Suppressor macrophage (primary cell): ENCODE measurements at regions not wholly inside any gene's neighbourhood (a gene's known extent, or its start where the extent isn't known, plus 50 kb on each side); places are given as distances from the start of the nearest gene placed in this dataset.
"Not testable (repeated sequence)": the region's sequence is repeated elsewhere in the genome, so short reads cannot be mapped to it uniquely, and the experiment has no call there.

Experiments used
- DNase-seq, 4 experiments: peaks; one replicate each; pipeline ENCODE4 v3.0.0-alpha.2; 2020 to 2022

- DNase-seq = no peak
Measured at GRCh38 chr20:51185861-51186260, 163.0 kb upstream of the KCNG1 start.

- DNase-seq = no peak
Measured at GRCh38 chr20:51185277-51185676, 162.4 kb upstream of the KCNG1 start.

- no peak for DNase-seq
Measured at GRCh38 chr20:51184289-51184688, 161.4 kb upstream of the KCNG1 start.

- DNase-seq = no peak
Measured at GRCh38 chr20:51183451-51183850, 160.5 kb upstream of the KCNG1 start.

GRCh38 chr20:51182571-51182970, 159.7 kb upstream of the KCNG1 start:
- no peak for DNase-seq

DNA sequence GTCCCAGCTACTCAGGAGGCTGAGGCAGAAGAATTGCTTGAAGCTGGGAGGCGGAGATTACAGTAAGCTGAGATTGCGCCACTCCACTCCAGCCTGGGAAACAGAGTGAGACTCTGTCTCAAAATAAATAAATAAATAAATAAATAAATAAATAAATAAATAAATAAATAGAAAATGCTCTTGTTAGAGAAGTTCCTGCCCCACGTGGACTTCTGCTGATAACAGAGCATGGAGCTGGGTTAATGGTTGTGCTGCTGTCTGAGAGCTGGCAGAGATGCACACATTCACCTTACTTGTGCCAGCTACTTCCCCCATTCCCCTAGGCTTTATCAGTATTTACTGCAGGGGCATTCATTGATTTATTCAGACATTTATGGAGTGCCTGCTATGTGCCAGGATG, 155.2 kb upstream of the KCNG1 start:
- no peak for DNase-seq

GRCh38 chr20:51176876-51177275, 154.0 kb upstream of the KCNG1 start:
- DNase-seq = no peak

GRCh38 chr20:51176446-51176845, 153.5 kb upstream of the KCNG1 start:
- DNase-seq = no peak

DNA sequence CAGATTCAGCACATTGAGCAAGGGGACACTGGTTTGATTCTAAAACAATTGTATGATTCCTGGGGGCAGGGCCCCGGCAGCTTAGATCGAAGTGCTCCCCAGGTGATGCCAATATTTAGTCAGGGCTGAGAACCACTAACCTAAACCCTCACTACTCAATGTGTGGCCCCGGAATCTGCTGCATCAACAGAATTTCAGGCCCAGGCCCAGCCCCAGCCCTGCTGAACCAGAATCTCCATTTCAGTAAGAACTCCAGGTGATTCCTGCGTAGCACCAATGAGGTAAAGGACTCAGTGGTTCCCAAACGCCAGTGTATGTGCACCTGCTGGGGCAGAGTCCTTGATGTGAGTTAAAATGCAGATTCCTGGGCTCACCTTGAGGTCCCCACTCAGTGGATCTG, 152.8 kb upstream of the KCNG1 start:
- DNase-seq = no peak

DNA sequence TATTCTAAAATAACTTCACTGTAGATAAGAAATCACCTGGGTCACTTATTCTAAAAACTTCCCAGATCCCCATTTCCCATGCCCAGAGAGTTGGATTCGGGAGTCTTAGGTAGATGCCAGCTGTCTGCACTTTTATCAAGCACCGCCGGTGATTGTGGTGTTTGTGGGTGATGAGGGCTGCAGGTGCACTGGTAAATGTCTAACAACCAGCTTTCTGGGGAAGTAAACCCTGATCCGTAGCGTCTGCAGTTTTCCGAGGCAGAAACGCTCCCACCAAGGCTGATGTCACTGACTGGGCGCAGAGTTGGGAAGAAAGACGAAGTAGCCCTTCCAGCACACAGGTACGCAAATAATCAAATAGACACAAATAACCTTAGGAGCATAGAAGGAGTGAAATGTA, 152.2 kb upstream of the KCNG1 start:
- no peak for DNase-seq

- no peak for DNase-seq
Measured at GRCh38 chr20:51174536-51174935, 151.6 kb upstream of the KCNG1 start.

- DNase-seq = no peak
Measured at GRCh38 chr20:51172558-51173428, 149.9 kb upstream of the KCNG1 start.

DNA sequence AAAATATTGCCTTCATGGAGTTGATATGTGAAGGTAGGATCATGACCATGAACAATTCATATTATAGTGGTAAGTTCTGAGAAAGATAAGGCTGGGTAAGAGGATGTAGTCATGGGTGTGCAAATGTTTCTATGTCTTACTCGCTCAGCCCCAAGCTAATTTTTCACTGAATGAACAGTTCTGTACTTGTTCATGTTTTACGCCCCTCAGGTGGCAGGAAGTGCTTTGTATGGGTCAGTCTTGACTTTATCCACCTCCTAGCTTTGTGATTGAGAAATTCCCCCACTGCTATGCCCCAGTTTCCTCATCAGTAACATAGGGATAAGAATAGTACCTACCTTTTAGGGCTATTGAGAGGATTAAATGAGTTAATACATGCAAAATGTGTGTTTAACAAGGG, 148.2 kb upstream of the KCNG1 start:
- no peak for DNase-seq

- DNase-seq = no peak
Measured at GRCh38 chr20:51169813-51170212, 146.9 kb upstream of the KCNG1 start.

DNA sequence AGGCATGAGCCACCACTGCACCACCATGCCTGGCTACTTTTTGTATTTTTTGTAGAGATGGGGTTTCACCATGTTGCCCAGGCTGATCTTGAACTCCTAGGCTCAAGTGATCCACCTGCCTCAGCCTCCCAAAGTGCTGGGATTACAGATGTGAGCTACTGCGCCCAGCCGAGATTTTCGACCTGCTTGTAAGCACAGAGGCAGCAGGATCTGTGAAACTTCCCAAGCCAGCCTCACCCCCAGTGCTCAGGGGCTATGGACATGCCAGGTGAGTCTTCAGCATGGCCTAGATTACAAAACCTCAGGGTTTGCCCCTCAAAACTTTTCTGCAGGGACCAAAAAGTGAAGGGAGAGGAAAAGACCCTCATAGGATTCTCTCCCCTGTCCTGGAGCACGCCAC, 145.0 kb upstream of the KCNG1 start:
- DNase-seq = not testable (repeated sequence)

GRCh38 chr20:51166489-51166888, 143.6 kb upstream of the KCNG1 start:
- DNase-seq = no peak

DNA sequence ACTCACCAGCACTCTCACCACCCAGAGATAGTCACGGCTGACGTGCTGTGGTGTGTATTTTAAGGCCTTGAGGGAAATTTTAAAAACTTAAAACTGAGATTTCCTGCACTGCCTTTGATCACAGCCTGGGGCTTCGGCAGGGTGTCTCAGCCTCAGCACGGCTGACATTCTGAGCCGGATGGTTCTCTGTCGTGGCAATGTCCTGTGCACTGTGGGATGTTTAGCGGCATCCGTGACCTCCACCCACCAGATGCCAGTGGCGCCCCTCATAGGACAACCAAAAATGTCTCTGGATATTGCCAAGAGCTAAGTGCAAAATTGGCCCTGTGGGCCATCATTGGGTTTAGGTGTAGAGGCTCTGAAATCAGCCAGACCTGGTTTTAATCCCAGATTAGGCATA, 142.2 kb upstream of the KCNG1 start:
- no peak for DNase-seq

DNA sequence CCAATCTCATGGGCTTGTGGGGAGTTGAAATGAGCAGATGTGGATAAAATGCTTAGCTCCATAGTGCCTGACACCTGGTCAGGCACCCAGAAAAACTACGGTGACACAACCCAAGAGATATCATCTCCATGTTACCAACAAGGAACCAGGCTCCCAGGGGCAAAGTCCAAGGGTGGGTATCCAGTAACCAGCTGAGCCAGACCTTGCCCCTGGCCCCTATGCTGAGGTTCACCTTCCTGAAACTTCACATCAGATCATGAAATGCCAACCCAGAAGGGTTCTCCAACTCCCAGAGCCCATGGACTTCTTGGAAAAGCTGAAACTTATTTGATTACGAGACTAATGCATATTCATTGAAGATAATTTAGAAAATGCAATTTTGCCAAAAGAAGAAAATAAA, 141.8 kb upstream of the KCNG1 start:
- no peak for DNase-seq

DNA sequence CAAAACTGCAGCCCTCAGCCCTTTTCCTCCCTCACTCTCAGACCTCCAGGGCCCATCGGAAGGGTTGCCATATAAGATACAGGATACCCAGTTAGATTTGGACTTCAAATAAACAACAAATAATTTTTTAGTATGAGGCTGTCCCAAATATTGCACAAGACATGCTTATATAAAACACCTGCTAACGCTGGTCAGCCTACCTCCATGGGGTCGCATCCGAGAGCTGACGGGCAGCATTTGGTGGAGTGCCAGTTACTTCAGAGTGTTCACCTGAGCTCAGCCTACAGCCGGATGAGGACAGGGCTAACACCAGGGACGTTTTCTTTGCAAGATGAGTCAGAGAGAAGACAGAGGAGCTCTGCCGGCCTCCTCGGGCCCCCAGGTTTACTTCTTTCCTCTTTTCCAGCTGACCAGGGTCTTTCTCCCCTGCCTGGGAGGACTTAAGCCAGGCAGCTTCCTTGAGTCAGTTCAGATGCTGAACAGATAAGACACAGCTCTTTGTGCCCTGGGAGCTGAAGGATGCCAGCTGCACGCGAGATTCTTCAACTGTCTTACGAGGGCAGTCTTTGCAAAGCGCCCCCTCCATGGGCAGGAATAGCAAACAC, 141.2 kb upstream of the KCNG1 start:
- DNase-seq = no peak

- DNase-seq = no peak
Measured at GRCh38 chr20:51162015-51162414, 139.1 kb upstream of the KCNG1 start.

DNA sequence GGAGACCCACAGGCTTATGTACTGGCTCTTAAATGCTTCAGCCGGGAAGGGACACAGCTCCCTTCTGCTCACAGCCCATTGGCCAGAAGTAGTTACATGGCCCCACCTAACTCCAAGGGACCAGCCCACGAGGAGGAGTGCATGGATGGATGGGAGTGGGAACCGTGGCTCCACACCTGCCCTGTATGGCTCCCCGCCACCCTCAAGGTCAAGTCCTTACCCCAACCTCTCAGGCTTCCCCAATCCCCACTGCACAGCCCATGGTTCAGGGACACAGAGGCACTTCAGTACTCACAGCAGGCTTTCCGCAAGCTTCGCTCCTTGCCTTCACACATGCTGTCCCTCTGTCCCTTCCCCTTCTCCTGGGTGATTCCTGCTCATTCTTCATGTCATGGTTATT, 137.9 kb upstream of the KCNG1 start:
- no peak for DNase-seq

GRCh38 chr20:51159981-51160380, 137.1 kb upstream of the KCNG1 start:
- DNase-seq = no peak

DNA sequence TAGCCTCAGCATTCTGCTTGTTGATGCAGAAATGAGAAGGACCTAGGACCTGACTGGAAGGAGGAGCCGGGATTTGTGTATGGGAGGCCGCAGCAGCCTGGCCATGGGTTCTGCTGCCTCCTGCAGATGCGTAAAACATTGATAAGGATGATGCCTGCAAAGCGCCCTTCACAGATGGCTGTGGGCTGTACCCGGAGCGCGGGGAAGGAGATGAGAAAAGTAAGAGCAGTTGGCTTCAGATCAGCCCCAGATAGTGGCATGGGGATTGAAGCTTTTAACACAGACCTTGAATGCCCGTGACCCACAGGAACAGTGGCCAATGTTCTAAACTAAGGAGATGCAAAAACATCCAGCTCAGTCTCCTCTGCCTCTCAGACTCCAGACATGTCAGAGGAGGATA, 136.4 kb upstream of the KCNG1 start:
- no peak for DNase-seq

- no peak for DNase-seq
Measured at GRCh38 chr20:51158226-51158625, 135.3 kb upstream of the KCNG1 start.
